ENCODE measurements at regions not wholly inside any gene's neighbourhood (a gene's known extent, or its start where the extent isn't known, plus 50 kb on each side); places are given as distances from the start of the nearest gene placed in this dataset.

GRCh38 chr9:89998633-89999032 lies 393.8 kb downstream of the GADD45G start:
- H3K36me3 Mint-ChIP-seq: no peaks in the 10 kb centered on the region
- intact Hi-C loops (cut with micrococcal nuclease): no loop called here
- TF ChIP-seq CTCF (IDR thresholded peaks at IDR 0.05): no peak
- H3K27me3 ChIP-seq (ENCODE audit: control insufficient read depth in 2 of 2, insufficient read depth in 2 of 2, low read length in 2 of 2): no peaks in the 10 kb centered on the region
- H4K20me1 ChIP-seq (ENCODE audit: insufficient read depth, low read length): no peaks in the 10 kb centered on the region
- H2AFZ ChIP-seq (ENCODE audit: insufficient read depth, low read depth, low read length, poor library complexity, severe bottlenecking): peak overlapping the region; percentile 87
- H3K4me3 Mint-ChIP-seq: no peak overlapping the region
- H3K9me3 ChIP-seq (replicated peaks in 1 of 2; ENCODE audit: control insufficient read depth in 1 of 2, insufficient read depth in 1 of 2, low read length in 2 of 2): no peaks in the 10 kb centered on the region
- H3K4me1 Mint-ChIP-seq: peaks cover 33% of the 10 kb centered on the region
- peaks cover 58 to 68% of the 10 kb centered on the region in 2 donors for H3K4me1 ChIP-seq (ENCODE audit: control insufficient read depth in 1 of 2, insufficient read depth in 2 of 2, low read length in 2 of 2)
- H3K27me3 Mint-ChIP-seq (ENCODE audit: low read depth in 3 of 3): peaks cover 0 to 3% (median 0%) of the 10 kb centered on the region in 3 donors
- WGBS (ENCODE audit: insufficient coverage): no CpG with 5 or more reads among the region's 3 CpGs
- peaks cover 0 to 4% (median 0%) of the 10 kb centered on the region in 7 donors for H3K9me3 Mint-ChIP-seq
- DNase-seq: no peak
- H3K27ac ChIP-seq (ENCODE audit: low read depth in 1 of 2, low read length in 2 of 2): no peak overlapping the region
- H3K4me3 ChIP-seq (replicated peaks in 1 of 3; ENCODE audit: low read depth in 2 of 3, low read length in 3 of 3): no peak overlapping the region
- H3K9ac ChIP-seq (ENCODE audit: insufficient read depth, low read length, poor library complexity, severe bottlenecking): no peak overlapping the region
- H3K27ac Mint-ChIP-seq: peak overlapping the region in 2 of 7 donors; percentile 89 to 94
- no peaks in the 10 kb centered on the region for H3K79me2 ChIP-seq (ENCODE audit: insufficient read depth, low read length)
- H3K36me3 ChIP-seq (replicated peaks in 1 of 2; ENCODE audit: control insufficient read depth in 1 of 2, insufficient read depth in 2 of 2, low read length in 2 of 2): no peaks in the 10 kb centered on the region
- no peak overlapping the region for H3K4me2 ChIP-seq (replicated peaks; ENCODE audit: extremely low read depth, low read length, poor library complexity, severe bottlenecking)

GRCh38 chr9:89999176-89999533 lies 394.3 kb downstream of the GADD45G start:
- H3K4me1 Mint-ChIP-seq: peaks cover 33% of the 10 kb centered on the region
- H3K4me1 ChIP-seq (ENCODE audit: control insufficient read depth in 1 of 2, insufficient read depth in 2 of 2, low read length in 2 of 2): peaks cover 53 to 63% of the 10 kb centered on the region in 2 donors
- H3K27ac ChIP-seq (ENCODE audit: low read depth in 1 of 2, low read length in 2 of 2): peak overlapping the region; percentile 73 to 89
- H3K36me3 ChIP-seq (replicated peaks in 1 of 2; ENCODE audit: control insufficient read depth in 1 of 2, insufficient read depth in 2 of 2, low read length in 2 of 2): no peaks in the 10 kb centered on the region
- H3K36me3 Mint-ChIP-seq: no peaks in the 10 kb centered on the region
- no peak for TF ChIP-seq CTCF (IDR thresholded peaks at IDR 0.05)
- peaks cover 0 to 3% (median 0%) of the 10 kb centered on the region in 3 donors for H3K27me3 Mint-ChIP-seq (ENCODE audit: low read depth in 3 of 3)
- no peaks in the 10 kb centered on the region for H3K79me2 ChIP-seq (ENCODE audit: insufficient read depth, low read length)
- DNase-seq: no peak
- H3K27ac Mint-ChIP-seq: peak overlapping the region in 6 of 7 donors; percentile 18 to 94 (median 88)
- H3K9me3 Mint-ChIP-seq: peaks cover 0 to 4% (median 0%) of the 10 kb centered on the region in 7 donors
- H3K4me2 ChIP-seq (replicated peaks; ENCODE audit: extremely low read depth, low read length, poor library complexity, severe bottlenecking): peak overlapping the region; percentile 89
- H4K20me1 ChIP-seq (ENCODE audit: insufficient read depth, low read length): no peaks in the 10 kb centered on the region
- no peaks in the 10 kb centered on the region for H3K9me3 ChIP-seq (replicated peaks in 1 of 2; ENCODE audit: control insufficient read depth in 1 of 2, insufficient read depth in 1 of 2, low read length in 2 of 2)
- intact Hi-C loops (cut with micrococcal nuclease): no loop called here
- H3K4me3 Mint-ChIP-seq: peak overlapping the region in 1 of 2 donors; percentile 92
- H3K27me3 ChIP-seq (ENCODE audit: control insufficient read depth in 2 of 2, insufficient read depth in 2 of 2, low read length in 2 of 2): no peaks in the 10 kb centered on the region
- WGBS (ENCODE audit: insufficient coverage): 94% methylated on average over 3 of the region's 3 CpGs
- H3K4me3 ChIP-seq (replicated peaks in 1 of 3; ENCODE audit: low read depth in 2 of 3, low read length in 3 of 3): peak overlapping the region in 1 of 3 experiments; percentile 75
- H2AFZ ChIP-seq (ENCODE audit: insufficient read depth, low read depth, low read length, poor library complexity, severe bottlenecking): peak overlapping the region; percentile 87
- H3K9ac ChIP-seq (ENCODE audit: insufficient read depth, low read length, poor library complexity, severe bottlenecking): peak overlapping the region; percentile 64
